Natural killer cell (primary cell): ENCODE measurements at regions not wholly inside any gene's neighbourhood (a gene's known extent, or its start where the extent isn't known, plus 50 kb on each side); places are given as distances from the start of the nearest gene placed in this dataset.
A peak's percentile ranks its signal among the peaks of the same experiment; 100 is the strongest.
"Not testable (repeated sequence)": the region's sequence is repeated elsewhere in the genome, so short reads cannot be mapped to it uniquely, and the experiment has no call there.

Experiments
- ATAC-seq, 3 donors: fragments of 150-1000 bp in 2 of 3; fragments of 200-7000 bp in 1 of 3; cut with Tn5 transposase; 1 replicate in 1 of 3; 2 replicates in 2 of 3; pipeline ENCODE4 v1.10.0; 2021; ENCODE audit warnings: mild to moderate bottlenecking in 2 of 3, moderate library complexity in 2 of 3
- DNase-seq, 2 donors: peaks; one replicate each; pipeline versions ENCODE4 v3.0.0 to v3.0.0-alpha.2; 2013 to 2021; ENCODE audit warnings: mixed read lengths in 1 of 2
- H3K27ac ChIP-seq: one replicate; pipeline ENCODE4 v1.5.1; 2013; ENCODE audit warnings: mild to moderate bottlenecking, low read length
- H3K27me3 ChIP-seq: one replicate; pipeline ENCODE4 v1.6.1; 2013; ENCODE audit warnings: low read length; ENCODE audit not compliant: control insufficient read depth, insufficient read depth
- H3K36me3 ChIP-seq: one replicate; pipeline ENCODE4 v1.6.1; 2013; ENCODE audit warnings: low read length; ENCODE audit not compliant: control insufficient read depth, insufficient read depth
- H3K4me1 ChIP-seq: one replicate; pipeline ENCODE4 v1.6.1; 2013; ENCODE audit warnings: low read length; ENCODE audit not compliant: control insufficient read depth, insufficient read depth
- H3K4me3 ChIP-seq: one replicate; pipeline ENCODE4 v1.5.1; 2013; ENCODE audit warnings: low read length
- H3K9me3 ChIP-seq: one replicate; pipeline ENCODE4 v1.6.1; 2013; ENCODE audit warnings: low read length; ENCODE audit not compliant: control insufficient read depth, insufficient read depth
- H3K27ac Mint-ChIP-seq, 2 donors: one replicate each; pipeline ENCODE4 v1.8.0; 2022; ENCODE audit warnings: mild to moderate bottlenecking in 2 of 2, mixed read lengths in 2 of 2, moderate library complexity in 1 of 2
- H3K27me3 Mint-ChIP-seq, 2 donors: one replicate each; pipeline ENCODE4 v1.8.0; 2022; ENCODE audit warnings: low read depth in 2 of 2, mixed read lengths in 2 of 2
- H3K36me3 Mint-ChIP-seq: one replicate; pipeline ENCODE4 v1.8.0; 2022; ENCODE audit warnings: mixed read lengths
- H3K4me1 Mint-ChIP-seq, 2 donors: one replicate each; pipeline ENCODE4 v1.8.0; 2022; ENCODE audit warnings: mixed read lengths in 2 of 2
- H3K4me3 Mint-ChIP-seq: one replicate; pipeline ENCODE4 v1.8.0; 2022; ENCODE audit warnings: mild to moderate bottlenecking, moderate library complexity, mixed read lengths
- H3K9me3 Mint-ChIP-seq, 2 donors: one replicate each; pipeline ENCODE4 v1.8.0; 2022; ENCODE audit warnings: mixed read lengths in 2 of 2
- CTCF ChIP-seq: fragments of 200-600 bp; IDR thresholded peaks from one replicate; pipeline ENCODE4 v1.8.0; 2022; ENCODE audit warnings: antibody characterized with exemption
- WGBS: methylation state at CpG from one replicate; pipeline ENCODE4 v1.1.7; 2013; ENCODE audit warnings: missing lambda C conversion rate; ENCODE audit not compliant: insufficient coverage; 5-methylcytosine and 5-hydroxymethylcytosine counted together
- intact Hi-C: fragments of 100-400 bp; cut with micrococcal nuclease; formaldehyde crosslinking; loops from one replicate; pipeline ENCODE4 v1.14.2; 2022

- no peak for TF ChIP-seq CTCF
- Histone ChIP-seq H3K9me3 (no peaks in the 10 kb centered on the region), H3K36me3 (no peaks in the 10 kb centered on the region), H3K27me3 (no peaks in the 10 kb centered on the region), H3K4me1 (peaks cover 4% of the 10 kb centered on the region), H3K27ac (peak overlapping the region; percentile 51), H3K4me3 (peak overlapping the region; percentile 26)
- Mint-ChIP-seq H3K9me3 (no peaks in the 10 kb centered on the region), H3K4me1 (peaks cover 14 to 18% of the 10 kb centered on the region in 2 donors), H3K27me3 (no peaks in the 10 kb centered on the region), H3K27ac (peak overlapping the region; percentile 48 to 76), H3K36me3 (no peaks in the 10 kb centered on the region), H3K4me3 (peak overlapping the region; percentile 67)
- 20% methylated on average over 8 of the region's 8 CpGs for WGBS
- ATAC-seq (peak; percentile 71 to 79 (median 72)), DNase-seq (peak in 1 of 2 donors; percentile 64)
- intact Hi-C loops: no loop called here
Measured at GRCh38 chr6:151690768-151691562, 116.5 kb upstream of the ESR1 start.

- Histone ChIP-seq H3K4me1 (peaks cover 4% of the 10 kb centered on the region), H3K27me3 (no peaks in the 10 kb centered on the region), H3K27ac (no peak overlapping the region), H3K4me3 (no peak overlapping the region), H3K36me3 (no peaks in the 10 kb centered on the region), H3K9me3 (no peaks in the 10 kb centered on the region)
- no peaks in the 10 kb centered on the region for H3K27me3 Mint-ChIP-seq
- intact Hi-C loops: no loop called here
- no peak overlapping the region for H3K4me3 Mint-ChIP-seq
- 78% methylated on average over 4 of the region's 4 CpGs for WGBS
- H3K36me3 Mint-ChIP-seq: no peaks in the 10 kb centered on the region
- no peak for TF ChIP-seq CTCF
- no peak for DNase-seq
- H3K4me1 Mint-ChIP-seq: peaks cover 14 to 18% of the 10 kb centered on the region in 2 donors
- ATAC-seq: no peak
- H3K9me3 Mint-ChIP-seq: no peaks in the 10 kb centered on the region
- H3K27ac Mint-ChIP-seq: no peak overlapping the region
Measured at GRCh38 chr6:151692216-151692615, 115.3 kb upstream of the ESR1 start.

GRCh38 chr6:151693366-151693765 is 114.1 kb upstream of the ESR1 start:
- Histone ChIP-seq H3K4me1 (peaks cover 4% of the 10 kb centered on the region), H3K4me3 (no peak overlapping the region), H3K27me3 (no peaks in the 10 kb centered on the region), H3K9me3 (no peaks in the 10 kb centered on the region), H3K36me3 (no peaks in the 10 kb centered on the region), H3K27ac (no peak overlapping the region)
- no peaks in the 10 kb centered on the region for H3K36me3 Mint-ChIP-seq
- ATAC-seq (no peak), DNase-seq (no peak)
- no peak overlapping the region for H3K27ac Mint-ChIP-seq
- no peak for TF ChIP-seq CTCF
- intact Hi-C loops: no loop called here
- H3K4me1 Mint-ChIP-seq: peaks cover 14 to 18% of the 10 kb centered on the region in 2 donors
- H3K27me3 Mint-ChIP-seq: no peaks in the 10 kb centered on the region
- H3K4me3 Mint-ChIP-seq: no peak overlapping the region
- H3K9me3 Mint-ChIP-seq: no peaks in the 10 kb centered on the region
- 95% methylated on average over 5 of the region's 5 CpGs for WGBS

- H3K4me1 ChIP-seq: peaks cover 3% of the 10 kb centered on the region
- no peak for ATAC-seq
- no peaks in the 10 kb centered on the region for H3K9me3 ChIP-seq
- H3K4me3 Mint-ChIP-seq: no peak overlapping the region
- H3K36me3 ChIP-seq: no peaks in the 10 kb centered on the region
- no peaks in the 10 kb centered on the region for H3K27me3 Mint-ChIP-seq
- H3K27me3 ChIP-seq: no peaks in the 10 kb centered on the region
- no peaks in the 10 kb centered on the region for H3K9me3 Mint-ChIP-seq
- H3K27ac ChIP-seq: no peak overlapping the region
- H3K27ac Mint-ChIP-seq: no peak overlapping the region
- H3K36me3 Mint-ChIP-seq: no peaks in the 10 kb centered on the region
- no peak overlapping the region for H3K4me3 ChIP-seq
- no peak for TF ChIP-seq CTCF
- peaks cover 14 to 18% of the 10 kb centered on the region in 2 donors for H3K4me1 Mint-ChIP-seq
- no peak for DNase-seq
- intact Hi-C loops: no loop called here
Measured at GRCh38 chr6:151695156-151695555, 112.3 kb upstream of the ESR1 start.

- H3K4me1 Mint-ChIP-seq, intact Hi-C loops, H3K27me3 Mint-ChIP-seq, H3K4me3 Mint-ChIP-seq, H3K4me3 ChIP-seq, H3K27ac Mint-ChIP-seq, H3K4me1 ChIP-seq, H3K27me3 ChIP-seq, H3K27ac ChIP-seq, ATAC-seq, H3K9me3 ChIP-seq, H3K36me3 ChIP-seq, H3K36me3 Mint-ChIP-seq, DNase-seq, H3K9me3 Mint-ChIP-seq: not testable (repeated sequence)
- WGBS: 98% methylated on average over 4 of the region's 4 CpGs
Measured at GRCh38 chr6:151696302-151696701, 111.2 kb upstream of the ESR1 start.
